ENCODE measurements at regions not wholly inside any gene's neighbourhood (a gene's known extent, or its start where the extent isn't known, plus 50 kb on each side); places are given as distances from the start of the nearest gene placed in this dataset.

GRCh38 chr7:126378642-126379041, 874.1 kb downstream of the GRM8 start:
- Histone ChIP-seq H3K4me3 (no peak overlapping the region), H3K27ac (no peak overlapping the region), H3K9me3 (no peaks in the 10 kb centered on the region), H3K36me3 (no peaks in the 10 kb centered on the region), H3K27me3 (no peaks in the 10 kb centered on the region), H3K4me1 (no peaks in the 10 kb centered on the region)
- intact Hi-C loops (cut with DNase I): no loop called here
- 46 to 62% (median 57%) methylated on average over 2 of the region's 2 CpGs for WGBS, 4 donors
- DNase-seq: no peak
- no peak for ATAC-seq
- TF ChIP-seq, protein P1, sequence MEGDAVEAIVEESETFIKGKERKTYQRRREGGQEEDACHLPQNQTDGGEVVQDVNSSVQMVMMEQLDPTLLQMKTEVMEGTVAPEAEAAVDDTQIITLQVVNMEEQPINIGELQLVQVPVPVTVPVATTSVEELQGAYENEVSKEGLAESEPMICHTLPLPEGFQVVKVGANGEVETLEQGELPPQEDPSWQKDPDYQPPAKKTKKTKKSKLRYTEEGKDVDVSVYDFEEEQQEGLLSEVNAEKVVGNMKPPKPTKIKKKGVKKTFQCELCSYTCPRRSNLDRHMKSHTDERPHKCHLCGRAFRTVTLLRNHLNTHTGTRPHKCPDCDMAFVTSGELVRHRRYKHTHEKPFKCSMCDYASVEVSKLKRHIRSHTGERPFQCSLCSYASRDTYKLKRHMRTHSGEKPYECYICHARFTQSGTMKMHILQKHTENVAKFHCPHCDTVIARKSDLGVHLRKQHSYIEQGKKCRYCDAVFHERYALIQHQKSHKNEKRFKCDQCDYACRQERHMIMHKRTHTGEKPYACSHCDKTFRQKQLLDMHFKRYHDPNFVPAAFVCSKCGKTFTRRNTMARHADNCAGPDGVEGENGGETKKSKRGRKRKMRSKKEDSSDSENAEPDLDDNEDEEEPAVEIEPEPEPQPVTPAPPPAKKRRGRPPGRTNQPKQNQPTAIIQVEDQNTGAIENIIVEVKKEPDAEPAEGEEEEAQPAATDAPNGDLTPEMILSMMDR (IDR thresholded peaks at IDR 0.05): no peak
- no peak for TF ChIP-seq POLR2A (IDR thresholded peaks at IDR 0.05)

DNA sequence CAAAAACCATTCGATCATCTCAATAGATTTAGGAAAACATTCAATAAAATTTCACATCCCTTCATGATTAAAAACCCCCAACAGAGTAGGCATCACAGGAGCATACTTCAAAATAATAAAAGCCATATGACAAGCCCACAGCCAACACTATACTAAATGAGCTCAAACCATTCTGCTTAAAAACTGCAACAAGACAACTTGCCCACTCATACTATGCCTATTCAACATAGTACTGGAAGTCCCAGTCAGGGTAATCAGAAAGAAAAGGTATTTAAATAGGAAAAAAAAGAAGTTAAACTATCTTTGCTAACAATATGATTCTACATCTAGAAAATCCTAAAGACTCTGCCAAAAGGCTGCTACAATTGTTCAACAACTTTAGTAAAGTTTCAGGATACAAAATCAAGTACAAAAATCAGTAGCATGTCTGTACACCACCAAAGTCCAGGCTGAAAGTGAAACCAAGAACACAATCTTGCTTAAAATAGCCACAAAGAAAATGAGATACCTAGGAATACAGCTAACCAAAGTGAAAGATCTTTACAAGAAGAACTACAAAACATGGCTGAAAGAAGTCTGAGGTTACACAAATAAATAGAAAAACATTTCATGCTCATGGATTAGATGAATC, 882.6 kb downstream of the GRM8 start:
- Histone ChIP-seq H3K4me3 (no peak overlapping the region), H3K27ac (no peak overlapping the region), H3K36me3 (no peaks in the 10 kb centered on the region), H3K27me3 (no peaks in the 10 kb centered on the region), H3K9me3 (peaks cover 0 to 7% (median 0%) of the 10 kb centered on the region in 12 donors), H3K4me1 (no peaks in the 10 kb centered on the region)
- DNase-seq: no peak
- intact Hi-C loops (cut with DNase I): no loop called here
- ATAC-seq: no peak
- TF ChIP-seq POLR2A (IDR thresholded peaks at IDR 0.05): no peak
- TF ChIP-seq, protein P1 (IDR thresholded peaks at IDR 0.05): no peak
- 81 to 93% (median 86%) methylated on average over 1 of the region's 1 CpG for WGBS, 4 donors

- intact Hi-C loops (cut with DNase I): no loop called here
- no peaks in the 10 kb centered on the region for H3K36me3 ChIP-seq
- no peak for ATAC-seq
- H3K4me1 ChIP-seq: no peaks in the 10 kb centered on the region
- 44 to 72% (median 60%) methylated on average over 1 of the region's 1 CpG for WGBS, 4 donors
- H3K4me3 ChIP-seq: no peak overlapping the region
- H3K27me3 ChIP-seq: no peaks in the 10 kb centered on the region
- no peak for DNase-seq
- H3K9me3 ChIP-seq: no peaks in the 10 kb centered on the region
- no peak overlapping the region for H3K27ac ChIP-seq
- TF ChIP-seq POLR2A (IDR thresholded peaks at IDR 0.05): no peak
- TF ChIP-seq, protein P1 (IDR thresholded peaks at IDR 0.05): no peak
Measured at GRCh38 chr7:126362746-126363145, 890.0 kb downstream of the GRM8 start.

GRCh38 chr7:126361183-126361582, 891.6 kb downstream of the GRM8 start:
- H3K4me3 ChIP-seq: no peak overlapping the region
- H3K4me1 ChIP-seq: no peaks in the 10 kb centered on the region
- no peak for DNase-seq
- WGBS, 4 donors: 83 to 87% (median 84%) methylated on average over 3 of the region's 3 CpGs
- TF ChIP-seq, protein P1 (IDR thresholded peaks at IDR 0.05): no peak
- TF ChIP-seq POLR2A (IDR thresholded peaks at IDR 0.05): no peak
- intact Hi-C loops (cut with DNase I): no loop called here
- no peaks in the 10 kb centered on the region for H3K27me3 ChIP-seq
- ATAC-seq: no peak
- H3K36me3 ChIP-seq: no peaks in the 10 kb centered on the region
- H3K27ac ChIP-seq: no peak overlapping the region
- H3K9me3 ChIP-seq: no peaks in the 10 kb centered on the region
